ENCODE measurements at regions not wholly inside any gene's neighbourhood (a gene's known extent, or its start where the extent isn't known, plus 50 kb on each side); places are given as distances from the start of the nearest gene placed in this dataset.

GRCh38 chr2:187638840-187639239 is 84.6 kb upstream of the TFPI start:
- Histone ChIP-seq H3K4me3 (replicated peaks in 1 of 3; ENCODE audit: low read depth in 2 of 3, low read length in 3 of 3) (no peak overlapping the region), H3K9ac (ENCODE audit: insufficient read depth, low read length, poor library complexity, severe bottlenecking) (no peak overlapping the region), H3K36me3 (replicated peaks in 1 of 2; ENCODE audit: control insufficient read depth in 1 of 2, insufficient read depth in 2 of 2, low read length in 2 of 2) (no peaks in the 10 kb centered on the region), H3K4me2 (replicated peaks; ENCODE audit: extremely low read depth, low read length, poor library complexity, severe bottlenecking) (no peak overlapping the region), H2AFZ (ENCODE audit: insufficient read depth, low read depth, low read length, poor library complexity, severe bottlenecking) (no peak overlapping the region), H3K4me1 (ENCODE audit: control insufficient read depth in 1 of 2, insufficient read depth in 2 of 2, low read length in 2 of 2) (no peaks in the 10 kb centered on the region), H3K79me2 (ENCODE audit: insufficient read depth, low read length) (no peaks in the 10 kb centered on the region), H3K27ac (ENCODE audit: low read depth in 1 of 2, low read length in 2 of 2) (no peak overlapping the region), H3K9me3 (replicated peaks in 1 of 2; ENCODE audit: control insufficient read depth in 1 of 2, insufficient read depth in 1 of 2, low read length in 2 of 2) (peaks cover 0 to 11% of the 10 kb centered on the region in 2 donors), H4K20me1 (ENCODE audit: insufficient read depth, low read length) (no peaks in the 10 kb centered on the region), H3K27me3 (ENCODE audit: control insufficient read depth in 2 of 2, insufficient read depth in 2 of 2, low read length in 2 of 2) (no peaks in the 10 kb centered on the region)
- no peak for TF ChIP-seq CTCF (IDR thresholded peaks at IDR 0.05)
- H3K27ac Mint-ChIP-seq = no peak overlapping the region
- no CpG with 5 or more reads among the region's 1 CpG for WGBS (ENCODE audit: insufficient coverage)
- H3K36me3 Mint-ChIP-seq = no peaks in the 10 kb centered on the region
- no peaks in the 10 kb centered on the region for H3K27me3 Mint-ChIP-seq (ENCODE audit: low read depth in 3 of 3)
- intact Hi-C loops (cut with micrococcal nuclease) = no loop called here
- no peak overlapping the region for H3K4me3 Mint-ChIP-seq
- DNase-seq = no peak
- peaks cover 2 to 10% (median 8%) of the 10 kb centered on the region in 7 donors for H3K9me3 Mint-ChIP-seq
- H3K4me1 Mint-ChIP-seq = no peaks in the 10 kb centered on the region

- peaks cover 2 to 9% (median 3%) of the 10 kb centered on the region in 7 donors for H3K9me3 Mint-ChIP-seq
- no peaks in the 10 kb centered on the region for H3K4me1 ChIP-seq (ENCODE audit: control insufficient read depth in 1 of 2, insufficient read depth in 2 of 2, low read length in 2 of 2)
These were observed 86.8 kb upstream of the TFPI start for GRCh38 chr2:187640926-187641510.

More at GRCh38 chr2:187640926-187641510, 86.8 kb upstream of the TFPI start:
- no peaks in the 10 kb centered on the region for H3K79me2 ChIP-seq (ENCODE audit: insufficient read depth, low read length)
- no peak overlapping the region for H2AFZ ChIP-seq (ENCODE audit: insufficient read depth, low read depth, low read length, poor library complexity, severe bottlenecking)
- no peak overlapping the region for H3K4me2 ChIP-seq (replicated peaks; ENCODE audit: extremely low read depth, low read length, poor library complexity, severe bottlenecking)
- H3K27ac ChIP-seq (ENCODE audit: low read depth in 1 of 2, low read length in 2 of 2) = no peak overlapping the region
- H3K9ac ChIP-seq (ENCODE audit: insufficient read depth, low read length, poor library complexity, severe bottlenecking) = no peak overlapping the region
- H3K9me3 ChIP-seq (replicated peaks in 1 of 2; ENCODE audit: control insufficient read depth in 1 of 2, insufficient read depth in 1 of 2, low read length in 2 of 2) = peaks cover 0 to 2% of the 10 kb centered on the region in 2 donors
- 100% methylated on average over 1 of the region's 6 CpGs for WGBS (ENCODE audit: insufficient coverage)
- TF ChIP-seq CTCF (IDR thresholded peaks at IDR 0.05) = no peak
- intact Hi-C loops (cut with micrococcal nuclease) = no loop called here
- no peaks in the 10 kb centered on the region for H3K27me3 ChIP-seq (ENCODE audit: control insufficient read depth in 2 of 2, insufficient read depth in 2 of 2, low read length in 2 of 2)
- Mint-ChIP-seq H3K4me3 (no peak overlapping the region), H3K4me1 (no peaks in the 10 kb centered on the region), H3K27me3 (ENCODE audit: low read depth in 3 of 3) (no peaks in the 10 kb centered on the region), H3K36me3 (no peaks in the 10 kb centered on the region), H3K27ac (no peak overlapping the region)
- no peaks in the 10 kb centered on the region for H3K36me3 ChIP-seq (replicated peaks in 1 of 2; ENCODE audit: control insufficient read depth in 1 of 2, insufficient read depth in 2 of 2, low read length in 2 of 2)
- no peaks in the 10 kb centered on the region for H4K20me1 ChIP-seq (ENCODE audit: insufficient read depth, low read length)
- H3K4me3 ChIP-seq (replicated peaks in 1 of 3; ENCODE audit: low read depth in 2 of 3, low read length in 3 of 3) = no peak overlapping the region
- no peak for DNase-seq

Measured in CD14-positive monocyte (primary cell).